Tongue (tissue), 1 donor: ENCODE measurements at regions not wholly inside any gene's neighbourhood (a gene's known extent, or its start where the extent isn't known, plus 50 kb on each side); places are given as distances from the start of the nearest gene placed in this dataset.

Experiments used
- DNase-seq: peaks from one replicate; pipeline ENCODE4 v3.0.0-alpha.2; 2015

DNA sequence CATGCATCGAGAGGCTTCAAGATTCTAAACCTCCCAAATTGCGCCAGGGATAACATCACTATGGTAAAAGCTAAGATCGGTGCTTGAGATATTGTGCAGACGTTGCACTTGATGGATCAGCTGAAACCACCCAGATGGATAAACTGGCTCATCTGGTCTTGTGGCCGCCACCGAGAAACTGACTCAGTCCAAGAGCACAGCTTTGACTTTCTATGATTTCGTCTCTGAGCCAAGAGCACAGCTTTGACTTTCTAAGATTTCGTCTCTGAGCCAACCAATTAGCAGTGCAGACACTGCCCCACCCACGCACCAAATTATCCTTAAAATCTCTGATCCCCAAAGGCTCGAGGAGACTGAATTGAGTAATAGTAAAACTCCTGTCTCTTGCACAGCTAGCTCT, 687.2 kb downstream of the FAM133A start:
- DNase-seq = no peak

GRCh38 chrX:94365736-94366135, 691.7 kb downstream of the FAM133A start:
- DNase-seq = no peak

- no peak for DNase-seq
Measured at GRCh38 chrX:94366616-94367015, 692.6 kb downstream of the FAM133A start.

- DNase-seq = no peak
Measured at GRCh38 chrX:94389044-94389443, 715.0 kb downstream of the FAM133A start.

DNA sequence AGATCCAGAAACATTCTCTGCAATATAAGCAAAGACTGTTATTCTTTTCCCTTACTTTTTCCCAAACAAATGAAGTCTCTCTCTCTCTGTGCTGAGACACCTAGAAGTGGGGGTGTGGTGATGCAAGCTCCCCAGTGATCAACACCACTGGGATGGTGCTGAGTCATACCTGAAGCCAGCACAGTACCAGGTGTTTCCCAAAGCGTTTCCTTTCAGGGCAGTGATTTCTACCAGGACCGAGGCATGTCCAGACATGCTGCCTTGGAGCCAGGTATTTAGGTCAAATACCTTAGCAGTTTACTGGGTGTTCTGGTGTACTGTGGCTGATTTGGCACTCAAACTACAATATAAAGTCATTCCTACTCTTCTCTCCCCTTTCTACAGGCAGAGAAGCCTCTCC, 726.5 kb downstream of the FAM133A start:
- DNase-seq = no peak

DNA sequence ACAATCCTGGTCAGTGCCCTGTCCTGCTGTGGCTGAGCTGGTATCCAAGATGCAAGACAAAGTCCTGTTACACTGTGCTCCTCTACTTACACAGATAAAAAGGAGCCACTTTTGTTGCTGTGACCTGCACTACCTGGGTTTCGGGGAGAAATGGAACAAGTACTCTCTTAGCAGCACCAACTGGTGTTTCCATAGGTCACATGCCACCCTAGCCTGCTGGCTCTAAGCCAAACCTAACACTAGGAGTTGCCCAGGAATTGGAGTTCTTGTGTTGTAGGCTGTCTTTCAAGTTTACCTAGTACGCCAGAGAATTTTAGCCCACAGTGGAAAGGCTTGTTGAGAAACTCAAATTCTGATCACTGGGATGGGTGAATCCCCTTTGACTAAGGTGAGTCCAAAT, 727.4 kb downstream of the FAM133A start:
- DNase-seq = no peak

- DNase-seq = no peak
Measured at GRCh38 chrX:94414746-94415145, 740.7 kb downstream of the FAM133A start.

- DNase-seq = no peak
Measured at GRCh38 chrX:94418065-94418464, 744.1 kb downstream of the FAM133A start.

DNA sequence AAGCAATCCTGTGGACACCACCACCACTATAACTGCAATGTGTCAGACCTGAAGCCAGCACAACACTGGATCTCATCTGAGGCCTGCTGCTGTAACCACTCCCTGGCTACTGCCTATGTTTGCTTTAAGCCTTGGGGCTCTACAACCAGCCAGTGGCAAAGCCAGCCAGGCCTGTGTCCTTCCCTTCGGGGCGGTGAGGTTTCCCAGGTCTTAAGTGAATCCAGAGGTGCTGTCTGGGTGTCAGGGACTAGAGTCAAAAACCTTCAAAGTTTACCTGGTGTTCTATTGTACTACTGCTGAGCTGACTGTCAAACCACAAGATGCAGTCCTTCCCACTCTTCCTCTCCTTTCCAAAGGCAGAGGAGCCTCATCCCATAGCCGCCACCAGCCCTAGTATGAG, 750.5 kb downstream of the FAM133A start:
- DNase-seq = no peak

DNA sequence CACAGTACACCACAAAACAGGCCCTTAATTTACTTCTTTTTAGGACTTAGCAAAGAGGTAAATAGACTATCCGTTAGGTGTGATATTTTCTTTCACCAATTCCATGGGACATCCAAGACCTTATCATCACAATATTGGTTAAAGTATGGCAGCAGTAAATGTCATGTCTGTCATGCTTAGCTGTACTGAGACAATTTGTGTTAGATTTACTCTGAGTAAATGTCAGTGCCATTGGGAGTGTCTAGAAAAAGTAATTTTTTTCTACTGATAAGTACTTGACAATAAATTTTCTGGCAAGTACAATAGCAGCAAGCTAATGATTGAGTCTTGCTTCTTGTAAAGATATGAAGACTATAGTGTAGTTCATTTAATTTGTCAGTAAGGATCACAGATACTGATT, 756.1 kb downstream of the FAM133A start:
- DNase-seq = no peak

- DNase-seq = no peak
Measured at GRCh38 chrX:94435799-94436198, 761.8 kb downstream of the FAM133A start.

DNA sequence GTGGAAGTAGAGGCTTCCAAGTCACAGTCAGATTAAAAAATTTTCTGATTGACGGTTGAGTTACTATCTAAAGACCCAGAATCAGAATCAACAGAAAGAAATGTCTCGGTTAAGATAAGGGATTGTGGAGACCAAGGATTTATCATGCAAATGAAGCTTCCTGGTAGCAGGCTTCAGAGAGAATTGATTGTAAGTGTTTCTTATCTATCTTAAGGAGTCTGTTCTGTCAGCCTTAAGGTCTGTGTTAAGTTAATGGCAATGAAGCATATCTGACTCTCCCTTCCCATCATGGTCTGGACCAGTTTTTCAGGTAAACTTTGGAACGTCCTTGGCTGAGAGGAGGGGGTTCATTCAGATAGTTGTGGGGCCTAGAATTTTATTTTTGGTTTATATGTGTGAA, 780.2 kb downstream of the FAM133A start:
- no peak for DNase-seq

- DNase-seq = no peak
Measured at GRCh38 chrX:94454606-94455005, 780.6 kb downstream of the FAM133A start.

DNA sequence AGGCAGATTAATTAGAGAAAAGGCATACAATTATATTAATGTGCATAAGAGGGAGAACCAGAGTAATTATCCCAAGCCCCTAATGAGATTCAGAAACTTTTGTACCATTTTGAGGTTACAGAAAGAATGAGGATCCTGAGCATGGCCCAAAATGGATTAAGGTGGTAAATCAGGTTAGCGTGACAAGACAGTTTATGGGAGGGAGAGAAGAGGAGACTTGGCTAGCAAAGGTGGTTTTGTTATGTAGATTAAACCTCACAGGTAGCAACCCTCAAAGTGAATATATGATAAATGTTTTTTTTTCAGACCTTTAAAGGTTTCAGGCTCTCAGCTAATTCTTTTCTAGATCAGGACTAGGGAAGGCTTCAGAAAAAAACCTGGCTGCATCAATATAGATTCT, 781.8 kb downstream of the FAM133A start:
- DNase-seq = no peak

- no peak for DNase-seq
Measured at GRCh38 chrX:94492541-94492940, 818.5 kb downstream of the FAM133A start.

DNA sequence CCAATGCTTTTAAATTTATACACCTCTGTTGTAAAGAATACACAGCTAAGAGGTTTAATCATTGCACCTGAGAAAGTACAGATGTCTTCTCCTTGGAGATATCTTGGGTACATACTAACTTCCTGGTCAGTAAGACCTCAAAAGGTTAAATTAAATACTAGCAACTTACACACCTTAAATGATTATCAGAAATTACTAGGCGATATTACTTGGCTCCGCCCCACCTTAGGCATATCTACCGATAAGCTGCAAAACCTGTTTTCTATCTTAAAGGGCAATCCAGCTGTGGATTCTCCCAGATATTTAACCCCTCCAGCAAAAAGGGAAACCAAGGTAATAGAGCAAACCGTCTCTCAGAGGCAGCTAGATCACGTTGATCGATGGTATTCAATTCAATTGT, 819.4 kb downstream of the FAM133A start:
- no peak for DNase-seq

DNA sequence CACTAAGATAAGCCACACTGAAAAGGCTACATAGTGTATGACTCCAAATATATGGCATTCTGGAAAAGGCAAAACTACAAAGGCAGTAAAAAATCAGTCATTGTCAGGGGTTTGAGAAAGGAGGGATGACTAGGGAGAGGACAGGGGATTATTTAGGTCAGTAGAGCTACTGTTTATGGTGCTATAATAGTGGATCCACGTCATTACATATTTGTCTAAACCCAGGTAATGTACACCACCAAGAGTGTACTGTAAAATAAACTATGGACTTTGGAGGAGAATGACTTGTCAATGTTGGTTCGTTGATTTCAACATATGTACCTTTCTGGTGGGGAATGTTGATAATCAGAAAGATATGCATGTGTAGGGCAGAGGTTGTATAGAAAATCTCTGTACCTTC, 837.6 kb downstream of the FAM133A start:
- no peak for DNase-seq

- DNase-seq = no peak
Measured at GRCh38 chrX:94515009-94515408, 841.0 kb downstream of the FAM133A start.

GRCh38 chrX:94524867-94525266, 850.9 kb downstream of the FAM133A start:
- DNase-seq = no peak

DNA sequence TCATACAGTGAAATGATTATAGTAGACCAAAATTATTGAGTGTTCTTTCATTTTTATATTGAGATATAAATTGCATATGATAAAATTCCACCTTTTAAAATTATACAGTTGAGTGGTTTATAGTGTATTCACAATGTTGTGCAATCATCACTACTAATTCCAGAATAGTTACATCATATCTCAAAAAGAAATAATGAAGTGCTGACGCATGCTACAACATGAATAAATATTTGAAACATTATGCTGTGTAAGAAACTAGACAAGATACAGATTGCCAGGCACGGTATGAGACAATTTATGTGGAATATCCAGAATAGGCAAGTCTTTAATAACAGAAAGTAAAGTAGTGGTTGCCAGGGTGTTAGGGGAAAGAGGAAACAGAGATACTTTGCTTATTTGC, 871.7 kb downstream of the FAM133A start:
- no peak for DNase-seq

- DNase-seq = no peak
Measured at GRCh38 chrX:94551831-94552230, 877.8 kb downstream of the FAM133A start.

DNA sequence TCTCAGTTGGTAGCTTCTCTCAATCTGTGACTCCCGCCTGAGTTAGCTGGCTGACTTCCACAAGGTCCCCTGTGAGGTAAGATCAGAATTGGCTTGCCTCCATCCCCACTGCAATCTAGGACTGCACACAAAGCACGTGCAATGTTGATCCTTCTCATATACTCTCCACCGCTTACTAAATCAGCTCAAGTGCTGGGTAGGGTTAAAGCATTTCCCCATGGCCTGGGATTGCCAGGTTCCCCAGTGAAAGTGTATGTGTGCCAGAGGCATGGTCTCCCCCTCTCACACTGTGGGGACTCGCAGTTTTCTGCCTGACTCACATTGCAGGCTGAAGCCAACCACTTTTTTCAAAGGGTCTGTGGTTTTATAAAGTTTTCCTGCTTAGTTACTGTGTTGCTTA, 886.9 kb downstream of the FAM133A start:
- DNase-seq = no peak

DNA sequence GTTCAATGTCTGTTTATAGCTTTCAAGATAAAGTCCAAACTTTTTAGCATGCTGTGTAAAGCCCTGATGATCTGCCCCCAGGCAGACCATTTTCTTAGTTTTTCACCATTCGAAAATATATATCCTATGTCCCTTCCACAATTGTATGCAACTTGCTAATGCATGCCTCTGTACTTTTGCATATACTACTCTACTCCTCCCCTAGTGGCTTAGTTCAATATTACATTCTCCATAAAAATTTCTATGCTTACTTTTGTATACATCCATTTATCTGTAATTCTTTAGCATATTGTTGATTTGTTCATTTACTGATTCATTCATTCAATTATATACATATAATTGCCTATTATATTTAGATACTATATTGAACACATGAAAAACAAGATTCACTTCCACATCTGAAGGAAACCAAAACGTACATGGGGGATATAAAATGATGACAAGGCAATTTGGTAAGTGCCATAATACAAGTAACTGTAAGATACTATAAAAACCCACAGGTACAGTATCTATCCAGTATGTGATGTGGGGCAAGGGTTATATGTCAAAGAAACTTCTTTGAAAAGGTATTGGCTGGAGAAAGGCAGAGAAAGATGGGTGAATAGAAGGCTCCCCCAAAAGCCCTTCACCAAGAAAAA, 902.5 kb downstream of the FAM133A start:
- no peak for DNase-seq

GRCh38 chrX:94600077-94600476, 926.1 kb downstream of the FAM133A start:
- DNase-seq = no peak

DNA sequence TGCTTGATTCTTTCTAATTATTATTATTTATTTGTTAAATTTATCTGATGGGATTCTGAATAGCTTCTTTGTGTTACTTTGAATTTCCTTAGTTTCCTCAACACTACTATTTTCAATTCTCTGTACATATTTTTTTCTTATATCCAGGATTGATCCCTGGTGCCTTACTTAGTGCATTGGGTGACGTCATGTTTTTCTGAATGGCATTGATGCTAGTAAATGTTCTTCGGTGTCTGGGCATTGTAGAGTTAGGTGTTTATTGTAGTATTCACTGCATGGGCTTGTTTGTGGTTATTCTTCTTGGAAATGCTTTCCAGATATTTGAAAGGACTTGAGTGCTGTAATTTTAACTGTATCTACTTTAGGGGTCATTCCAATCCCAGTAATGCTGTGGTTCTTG, 938.1 kb downstream of the FAM133A start:
- no peak for DNase-seq
